Panc1 (cell line): ENCODE measurements at regions not wholly inside any gene's neighbourhood (a gene's known extent, or its start where the extent isn't known, plus 50 kb on each side); places are given as distances from the start of the nearest gene placed in this dataset.

Experiments
- ATAC-seq: fragments of 200-7000 bp; cut with Tn5 transposase; 2 replicates; pipeline ENCODE4 v1.9.1; 2020; ENCODE audit warnings: mild to moderate bottlenecking, moderate library complexity
- BruUV-seq: library from RNA; stranded (reverse); fragments of 400-500 nt; replicated peaks from 2 replicates; lab custom pipeline; 2021; lab: Mats Ljungman, UMichigan
- CTCF ChIA-PET: fragments of 300-600 bp; sonication (Branson Sonifier 250); formaldehyde crosslinking; loops from one replicate; lab custom pipeline; 2022; ENCODE audit warnings: antibody characterized with exemption; lab: Charles Lee
- POLR2A ChIA-PET: fragments of 300-600 bp; sonication (Branson Sonifier 250); formaldehyde crosslinking; loops from one replicate; lab custom pipeline; 2022; ENCODE audit warnings: antibody characterized with exemption; lab: Charles Lee
- DNase-seq: peaks from one replicate; pipeline ENCODE4 v3.0.0-alpha.2; 2010; ENCODE audit warnings: low read depth, low spot score
- H3K27ac ChIP-seq: 2 replicates; pipeline ENCODE4 v1.5.1; 2011; ENCODE audit warnings: mild to moderate bottlenecking, low read length, inconsistent platforms
- H3K27me3 ChIP-seq: fragments of 200-500 bp; sonication (Bioruptor generic); 2 replicates; pipeline ENCODE4 v1.6.0; 2014; ENCODE audit warnings: low read length, inconsistent platforms; ENCODE audit not compliant: control insufficient read depth, insufficient read depth
- H3K36me3 ChIP-seq: fragments of 200-500 bp; sonication (Bioruptor generic); 2 replicates; pipeline ENCODE4 v1.5.1; 2014; ENCODE audit warnings: inconsistent platforms, mild to moderate bottlenecking, low read length, moderate library complexity; ENCODE audit not compliant: control insufficient read depth, insufficient read depth
- H3K4me1 ChIP-seq: 2 replicates; pipeline ENCODE4 v1.5.1; 2011; ENCODE audit warnings: inconsistent platforms, mild to moderate bottlenecking, low read length, moderate library complexity; ENCODE audit not compliant: control insufficient read depth, insufficient read depth
- H3K4me3 ChIP-seq, 2 experiments: 2 replicates each; pipeline ENCODE4 v1.5.1; 2011 to 2012; ENCODE audit warnings: low read depth in 2 of 2, low read length in 2 of 2, mild to moderate bottlenecking in 2 of 2, inconsistent platforms in 1 of 2, moderate library complexity in 1 of 2
- H3K9me3 ChIP-seq: fragments of 200-500 bp; sonication (Bioruptor generic); 2 replicates; pipeline ENCODE4 v1.5.1; 2014; ENCODE audit warnings: low read depth, mild to moderate bottlenecking, inconsistent platforms, low read length, moderate library complexity; ENCODE audit not compliant: control insufficient read depth, insufficient read depth
- CTCF ChIP-seq: fragments of 450-650 bp; IDR thresholded peaks from 2 replicates; pipeline ENCODE4 v1.5.1; 2017; ENCODE audit warnings: mild to moderate bottlenecking
- POLR2AphosphoS5 ChIP-seq: IDR thresholded peaks from 2 replicates; pipeline ENCODE4 v1.6.1; 2012; ENCODE audit warnings: mild to moderate bottlenecking, low read depth, low read length, moderate library complexity
- REST ChIP-seq, 2 experiments: IDR thresholded peaks; 2 replicates each; pipeline ENCODE4 v1.6.1; 2011 to 2012; ENCODE audit warnings: low read depth in 2 of 2, control low read depth in 1 of 2, low read length in 1 of 2, mild to moderate bottlenecking in 1 of 2, moderate library complexity in 1 of 2; ENCODE audit not compliant: insufficient read depth in 1 of 2
- SIN3A ChIP-seq: IDR thresholded peaks from 2 replicates; pipeline ENCODE4 v1.6.1; 2012; ENCODE audit warnings: low read depth, mild to moderate bottlenecking, low read length, moderate library complexity, borderline replicate concordance; ENCODE audit not compliant: insufficient read depth
- TCF7L2 ChIP-seq: IDR thresholded peaks from 2 replicates; pipeline ENCODE4 v1.6.1; 2011; ENCODE audit warnings: mild to moderate bottlenecking, low read depth, low read length, inconsistent platforms
- in situ Hi-C: cut with HindIII; loops from 2 replicates; pipeline ENCODE4 v1.10.0; 2016; ENCODE audit warnings: low sequenced_read_pairs, low pct_unique_long_range_greater_than_20kb
- intact Hi-C: fragments of 100-400 bp; cut with micrococcal nuclease; formaldehyde crosslinking; loops from one replicate; pipeline ENCODE4 v1.10.0; 2022; ENCODE audit not compliant: unreplicated experiment

GRCh38 chr20:57985278-57985677, 243.2 kb downstream of the ANKRD60 start:
- Histone ChIP-seq H3K4me3 (no peak overlapping the region), H3K4me1 (peaks cover 2% of the 10 kb centered on the region; the same call in 1 of the 2 replicates), H3K9me3 (no peaks in the 10 kb centered on the region), H3K27me3 (no peaks in the 10 kb centered on the region), H3K27ac (no peak overlapping the region), H3K36me3 (no peaks in the 10 kb centered on the region)
- CTCF ChIA-PET: no interaction called here
- intact Hi-C loops (no loop called here), in situ Hi-C loops (no loop called here)
- no peak for ATAC-seq
- no TSS peak for BruUV-seq
- DNase-seq: no peak
- POLR2A ChIA-PET: no interaction called here
- TF ChIP-seq TCF7L2 (no peak), REST (IDR thresholded peaks at IDR 0.05; ENCODE audit: insufficient read depth in 1 of 2, low read depth in 2 of 2, low read length in 1 of 2) (no peak)

- Histone ChIP-seq H3K4me3 (no peak overlapping the region), H3K27ac (no peak overlapping the region), H3K9me3 (no peaks in the 10 kb centered on the region), H3K36me3 (no peaks in the 10 kb centered on the region), H3K27me3 (no peaks in the 10 kb centered on the region), H3K4me1 (no peaks in the 10 kb centered on the region)
- POLR2A ChIA-PET: no interaction called here
- BruUV-seq: no TSS peak
- ATAC-seq (no peak), DNase-seq (no peak)
- intact Hi-C loops (no loop called here), in situ Hi-C loops (no loop called here)
- CTCF ChIA-PET: no interaction called here
- TF ChIP-seq TCF7L2: no peak
- TF ChIP-seq REST (IDR thresholded peaks at IDR 0.05; ENCODE audit: insufficient read depth in 1 of 2, low read depth in 2 of 2, low read length in 1 of 2): no peak
- TF ChIP-seq SIN3A: no peak
- TF ChIP-seq CTCF: no peak
- no peak for TF ChIP-seq POLR2AphosphoS5
Measured at GRCh38 chr20:57983082-57983481, 245.4 kb downstream of the ANKRD60 start.
